GM12873 (cell line): ENCODE measurements at regions not wholly inside any gene's neighbourhood (a gene's known extent, or its start where the extent isn't known, plus 50 kb on each side); places are given as distances from the start of the nearest gene placed in this dataset.

ENCODE experiments used
- TF ChIP-seq, protein P1 (sequence below): IDR thresholded peaks from 2 replicates; pipeline ENCODE4 v1.5.1; 2012; ENCODE audit warnings: low read depth, mild to moderate bottlenecking, moderate library complexity, low read length, control low read depth; ENCODE audit not compliant: insufficient read depth; ENCODE audit errors: missing control alignments

DNA sequence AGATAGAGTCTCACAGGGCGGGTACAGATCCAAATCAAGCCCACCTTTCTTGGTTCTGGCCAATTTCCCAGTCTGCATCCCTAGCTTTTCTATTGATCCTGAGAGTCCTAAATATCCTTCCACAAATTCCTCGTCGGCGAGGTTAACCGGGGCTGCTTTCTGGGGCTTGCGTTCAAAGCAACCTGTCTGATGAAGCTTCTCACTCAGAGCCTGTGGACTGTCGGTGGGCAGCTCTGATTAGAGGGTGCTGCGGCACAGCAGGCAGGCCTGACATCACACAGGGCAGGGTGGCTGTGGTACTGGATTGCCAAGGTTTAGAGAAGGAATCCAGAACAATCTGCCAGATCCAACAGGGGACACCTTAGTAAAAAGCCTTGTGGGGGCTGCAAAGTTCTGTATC lies 338.0 kb upstream of the ZMIZ1 start:
- TF ChIP-seq, protein P1, sequence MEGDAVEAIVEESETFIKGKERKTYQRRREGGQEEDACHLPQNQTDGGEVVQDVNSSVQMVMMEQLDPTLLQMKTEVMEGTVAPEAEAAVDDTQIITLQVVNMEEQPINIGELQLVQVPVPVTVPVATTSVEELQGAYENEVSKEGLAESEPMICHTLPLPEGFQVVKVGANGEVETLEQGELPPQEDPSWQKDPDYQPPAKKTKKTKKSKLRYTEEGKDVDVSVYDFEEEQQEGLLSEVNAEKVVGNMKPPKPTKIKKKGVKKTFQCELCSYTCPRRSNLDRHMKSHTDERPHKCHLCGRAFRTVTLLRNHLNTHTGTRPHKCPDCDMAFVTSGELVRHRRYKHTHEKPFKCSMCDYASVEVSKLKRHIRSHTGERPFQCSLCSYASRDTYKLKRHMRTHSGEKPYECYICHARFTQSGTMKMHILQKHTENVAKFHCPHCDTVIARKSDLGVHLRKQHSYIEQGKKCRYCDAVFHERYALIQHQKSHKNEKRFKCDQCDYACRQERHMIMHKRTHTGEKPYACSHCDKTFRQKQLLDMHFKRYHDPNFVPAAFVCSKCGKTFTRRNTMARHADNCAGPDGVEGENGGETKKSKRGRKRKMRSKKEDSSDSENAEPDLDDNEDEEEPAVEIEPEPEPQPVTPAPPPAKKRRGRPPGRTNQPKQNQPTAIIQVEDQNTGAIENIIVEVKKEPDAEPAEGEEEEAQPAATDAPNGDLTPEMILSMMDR, result no peak

- TF ChIP-seq, protein P1, result no peak
These were observed 337.1 kb upstream of the ZMIZ1 start for GRCh38 chr10:78731675-78732074.

- TF ChIP-seq, protein P1, result no peak
These were observed 336.4 kb upstream of the ZMIZ1 start for GRCh38 chr10:78732381-78732780.

- TF ChIP-seq, protein P1, result no peak
These were observed 331.7 kb upstream of the ZMIZ1 start for GRCh38 chr10:78736926-78737630.

GRCh38 chr10:78737883-78738856 lies 330.6 kb upstream of the ZMIZ1 start:
- TF ChIP-seq, protein P1, result no peak

- TF ChIP-seq, protein P1, result no peak
These were observed 329.9 kb upstream of the ZMIZ1 start for GRCh38 chr10:78738861-78739260.

DNA sequence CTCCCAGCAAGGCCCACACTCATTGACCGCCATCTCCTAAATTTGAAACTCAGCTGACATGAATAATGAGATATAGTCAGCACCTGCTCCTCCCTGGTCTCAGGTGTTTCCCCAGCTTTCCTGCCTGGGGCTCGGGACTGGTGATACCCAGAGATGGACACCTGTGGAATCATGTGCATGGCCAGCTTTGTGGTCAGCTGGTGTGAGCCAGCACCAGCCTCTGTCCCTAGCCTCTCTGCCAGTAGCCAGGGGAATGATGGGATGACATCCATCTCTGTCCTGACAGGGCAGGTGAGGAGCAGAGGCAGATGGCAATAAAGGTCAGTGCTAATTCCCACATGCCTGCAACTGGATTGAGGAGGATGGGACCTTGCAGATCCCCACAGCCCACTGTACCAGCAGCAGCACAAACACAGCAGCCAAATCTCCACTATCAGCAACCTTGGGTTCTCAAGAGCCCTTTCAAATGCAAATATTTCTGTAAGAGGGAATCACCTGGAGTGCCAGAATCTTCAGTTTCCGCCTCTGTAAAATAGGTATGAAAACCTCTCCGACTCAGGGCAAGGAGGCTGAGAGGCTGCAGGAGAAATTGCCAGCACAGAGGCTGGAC lies 329.2 kb upstream of the ZMIZ1 start:
- TF ChIP-seq, protein P1, result no peak
